Muscle of leg (tissue), 3 donors: ENCODE measurements at regions not wholly inside any gene's neighbourhood (a gene's known extent, or its start where the extent isn't known, plus 50 kb on each side); places are given as distances from the start of the nearest gene placed in this dataset.

Experiments used
- DNase-seq: peaks from one replicate; pipeline ENCODE4 v3.0.0; 2013
- H3K27ac ChIP-seq: one replicate; pipeline ENCODE4 v1.5.1; 2013; ENCODE audit warnings: mild to moderate bottlenecking, low read length, control low read depth
- H3K27me3 ChIP-seq: one replicate; pipeline ENCODE4 v1.6.1; 2013; ENCODE audit warnings: low read length; ENCODE audit not compliant: control insufficient read depth, insufficient read depth
- H3K36me3 ChIP-seq: one replicate; pipeline ENCODE4 v1.6.1; 2013; ENCODE audit warnings: low read length; ENCODE audit not compliant: control insufficient read depth, insufficient read depth
- H3K4me1 ChIP-seq: one replicate; pipeline ENCODE4 v1.6.1; 2013; ENCODE audit warnings: low read length; ENCODE audit not compliant: control insufficient read depth, insufficient read depth
- H3K4me3 ChIP-seq: one replicate; pipeline ENCODE4 v1.5.1; 2013; ENCODE audit warnings: low read length, control low read depth
- H3K9me3 ChIP-seq: replicated peaks from 2 replicates; pipeline ENCODE4 v1.6.1; 2013; ENCODE audit warnings: low read depth, low read length; ENCODE audit not compliant: control insufficient read depth
- WGBS: methylation state at CpG from one replicate; pipeline ENCODE4 v1.1.5; 2013; ENCODE audit warnings: missing lambda C conversion rate; ENCODE audit not compliant: insufficient coverage; 5-methylcytosine and 5-hydroxymethylcytosine counted together

- Histone ChIP-seq H3K9me3 (no peaks in the 10 kb centered on the region), H3K4me3 (no peak overlapping the region), H3K4me1 (peaks cover 23% of the 10 kb centered on the region), H3K27me3 (peaks cover 83% of the 10 kb centered on the region), H3K36me3 (no peaks in the 10 kb centered on the region), H3K27ac (no peak overlapping the region)
- WGBS: 38% methylated on average over 8 of the region's 24 CpGs
- no peak for DNase-seq
These were observed 60.5 kb downstream of the UNCX start for GRCh38 chr7:1292972-1293830.

DNA sequence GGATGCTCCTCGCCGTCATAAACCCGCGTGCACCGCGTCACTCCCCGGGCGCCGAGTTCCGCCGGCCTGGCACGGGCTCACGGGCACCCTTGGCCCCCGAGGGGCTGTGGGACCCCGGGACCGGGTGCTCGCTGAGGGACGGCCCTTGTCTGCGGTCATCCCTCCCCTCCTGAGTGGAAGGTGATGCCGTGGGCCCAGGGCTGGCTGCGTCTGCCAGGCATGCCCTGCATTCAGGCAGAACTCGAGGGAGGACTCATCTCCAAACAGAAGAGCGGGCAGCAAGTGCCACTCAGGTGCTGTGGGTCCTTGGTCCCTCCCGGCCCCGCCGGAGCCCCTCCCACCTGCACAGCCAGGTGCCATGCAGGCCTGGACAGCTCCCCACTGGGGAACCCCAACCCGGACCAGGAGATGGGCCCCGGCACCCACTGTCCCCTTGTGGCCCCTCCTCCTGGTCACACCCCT lies 61.3 kb downstream of the UNCX start:
- peaks cover 27% of the 10 kb centered on the region for H3K4me1 ChIP-seq
- no peak overlapping the region for H3K4me3 ChIP-seq
- no peaks in the 10 kb centered on the region for H3K36me3 ChIP-seq
- H3K9me3 ChIP-seq: no peaks in the 10 kb centered on the region
- WGBS: 81% methylated on average over 27 of the region's 28 CpGs
- H3K27me3 ChIP-seq: peaks cover 83% of the 10 kb centered on the region
- no peak for DNase-seq
- no peak overlapping the region for H3K27ac ChIP-seq

- H3K9me3 ChIP-seq: no peaks in the 10 kb centered on the region
- H3K27ac ChIP-seq: no peak overlapping the region
- H3K36me3 ChIP-seq: no peaks in the 10 kb centered on the region
- no peak overlapping the region for H3K4me3 ChIP-seq
- H3K27me3 ChIP-seq: peaks cover 81% of the 10 kb centered on the region
- H3K4me1 ChIP-seq: peaks cover 16% of the 10 kb centered on the region
- WGBS: 86% methylated on average over 12 of the region's 13 CpGs
- DNase-seq: no peak
These were observed 63.2 kb downstream of the UNCX start for GRCh38 chr7:1295776-1296355.

GRCh38 chr7:1296356-1296981 lies 63.8 kb downstream of the UNCX start:
- no peak for DNase-seq
- Histone ChIP-seq H3K27ac (no peak overlapping the region), H3K4me1 (peaks cover 14% of the 10 kb centered on the region), H3K27me3 (peaks cover 79% of the 10 kb centered on the region), H3K9me3 (no peaks in the 10 kb centered on the region), H3K4me3 (no peak overlapping the region), H3K36me3 (no peaks in the 10 kb centered on the region)
- WGBS: 52% methylated on average over 22 of the region's 29 CpGs

DNA sequence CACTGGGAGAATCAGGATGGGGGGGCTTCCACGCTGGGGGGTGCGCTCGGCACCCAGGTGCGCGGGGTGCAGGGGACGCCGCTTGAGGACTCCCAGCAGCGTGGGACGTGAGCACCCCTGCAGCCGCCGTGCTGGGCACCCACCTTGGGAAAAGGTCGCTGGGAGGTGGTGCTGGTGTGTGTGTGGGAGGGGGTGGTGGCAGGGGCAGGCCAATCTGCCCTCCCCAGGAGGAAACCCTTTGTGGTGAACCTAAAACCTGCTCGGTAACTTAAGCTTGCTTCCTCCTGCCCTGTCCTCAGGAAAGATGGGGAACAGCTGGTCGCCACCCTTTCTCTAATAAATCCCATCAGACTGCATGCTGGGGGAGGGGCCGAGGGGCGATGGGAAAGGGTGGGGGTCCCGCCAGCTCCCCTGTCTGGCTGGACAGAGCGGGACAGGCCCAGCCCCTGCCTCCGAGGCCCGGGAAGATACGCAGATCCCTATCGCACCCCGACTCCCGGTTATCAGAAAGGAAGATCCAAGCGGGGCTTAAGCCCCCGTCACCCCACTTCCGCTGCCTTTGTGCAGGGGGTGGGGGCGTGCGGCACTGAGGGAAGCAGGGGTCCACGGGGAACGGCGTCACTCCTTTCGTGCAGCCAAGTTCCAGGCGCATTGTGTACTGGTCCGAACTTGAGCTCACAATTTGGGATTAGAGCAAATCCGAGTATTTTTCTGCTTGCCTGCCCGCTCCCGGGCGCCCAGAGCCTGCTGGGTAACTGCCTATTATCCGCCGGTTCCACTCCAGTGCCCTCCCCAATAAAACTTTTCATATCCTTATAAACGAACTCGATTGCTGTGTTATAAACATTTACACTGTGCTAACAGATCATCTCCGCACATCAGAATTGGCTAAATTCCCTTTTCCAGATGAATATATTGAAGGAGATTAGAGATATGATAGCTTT lies 64.6 kb downstream of the UNCX start:
- Histone ChIP-seq H3K27me3 (peaks cover 76% of the 10 kb centered on the region), H3K27ac (no peak overlapping the region), H3K4me3 (no peak overlapping the region), H3K4me1 (peaks cover 14% of the 10 kb centered on the region), H3K36me3 (no peaks in the 10 kb centered on the region), H3K9me3 (no peaks in the 10 kb centered on the region)
- no peak for DNase-seq
- WGBS: 27% methylated on average over 33 of the region's 44 CpGs

GRCh38 chr7:1298051-1298930 lies 65.6 kb downstream of the UNCX start:
- 77% methylated on average over 15 of the region's 28 CpGs for WGBS
- Histone ChIP-seq H3K36me3 (no peaks in the 10 kb centered on the region), H3K27me3 (peaks cover 76% of the 10 kb centered on the region), H3K4me3 (no peak overlapping the region), H3K9me3 (no peaks in the 10 kb centered on the region), H3K4me1 (peaks cover 14% of the 10 kb centered on the region), H3K27ac (no peak overlapping the region)
- no peak for DNase-seq

DNA sequence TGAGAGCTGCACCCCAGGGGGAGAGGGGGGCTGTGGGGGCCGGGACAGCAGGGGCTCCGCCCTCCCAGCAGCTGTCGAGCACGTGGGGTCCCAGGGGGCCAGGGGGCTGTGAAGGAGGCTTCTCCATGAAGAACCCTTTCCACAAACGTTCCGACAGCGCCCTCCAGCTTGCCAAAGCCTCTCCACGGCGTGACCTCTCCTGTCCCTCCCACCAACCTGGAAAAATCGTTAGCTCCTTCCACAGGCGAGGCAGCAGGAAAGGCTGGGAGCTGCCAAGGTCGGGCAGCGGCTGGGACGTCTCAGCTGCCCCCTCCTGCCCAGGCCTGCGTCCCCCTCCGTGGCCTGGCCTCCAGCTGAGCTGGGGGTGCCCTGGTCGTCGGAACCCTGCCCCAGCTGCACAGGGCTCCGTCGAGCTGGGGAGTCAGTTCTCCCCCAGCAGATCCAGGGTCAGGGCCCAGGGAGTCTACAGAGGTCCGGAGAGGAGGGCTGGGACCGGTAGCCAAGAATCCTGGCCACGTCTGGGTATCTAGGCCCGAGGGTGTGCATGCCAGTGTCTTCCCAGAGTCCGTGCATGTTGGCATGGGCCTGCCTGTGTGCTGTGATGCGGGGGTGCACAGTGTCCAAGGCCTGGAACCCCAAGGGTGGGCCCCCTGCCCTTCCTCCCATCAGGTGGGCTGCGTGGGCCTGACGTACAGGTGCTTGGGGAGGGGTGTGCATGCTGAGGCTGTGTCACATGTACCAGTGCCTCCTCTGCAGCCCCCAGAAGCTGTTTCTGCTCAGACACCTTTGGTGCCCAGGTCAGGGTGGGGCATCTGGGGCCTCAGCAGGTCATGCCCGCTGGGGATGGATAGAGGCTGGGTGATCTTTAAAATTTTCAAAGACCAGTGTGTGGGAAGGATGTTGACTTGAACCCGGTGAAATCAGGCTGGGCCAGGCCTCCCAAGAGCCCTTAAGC lies 66.5 kb downstream of the UNCX start:
- no peak overlapping the region for H3K4me3 ChIP-seq
- peaks cover 14% of the 10 kb centered on the region for H3K4me1 ChIP-seq
- peaks cover 71% of the 10 kb centered on the region for H3K27me3 ChIP-seq
- no peak overlapping the region for H3K27ac ChIP-seq
- no peaks in the 10 kb centered on the region for H3K36me3 ChIP-seq
- no peaks in the 10 kb centered on the region for H3K9me3 ChIP-seq
- no peak for DNase-seq
- 28% methylated on average over 23 of the region's 30 CpGs for whole genome bisulfite sequencing

DNA sequence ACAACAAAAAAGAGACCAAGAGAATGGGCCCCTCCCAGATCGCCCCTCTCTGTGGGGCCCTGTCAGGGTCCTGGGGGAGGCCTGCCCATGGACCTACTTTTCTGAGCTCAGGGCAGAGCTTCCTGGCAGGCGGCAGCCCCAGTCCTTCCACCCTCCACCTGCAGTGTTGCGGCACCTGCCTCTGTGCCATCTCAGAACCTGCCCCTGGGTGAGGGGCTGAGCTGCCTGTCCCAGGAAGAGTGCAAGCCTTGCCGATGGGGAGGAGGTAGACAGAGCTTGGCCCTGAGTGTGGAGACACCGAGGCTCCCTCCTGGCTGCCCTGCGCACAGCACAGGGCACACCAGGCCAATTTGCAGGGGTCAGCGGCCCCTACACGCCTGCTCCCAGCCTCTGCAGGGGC lies 67.5 kb downstream of the UNCX start:
- no peak for DNase-seq
- no peaks in the 10 kb centered on the region for H3K9me3 ChIP-seq
- H3K27ac ChIP-seq: no peak overlapping the region
- WGBS: 61% methylated on average over 6 of the region's 8 CpGs
- peaks cover 77% of the 10 kb centered on the region for H3K27me3 ChIP-seq
- H3K4me3 ChIP-seq: no peak overlapping the region
- no peaks in the 10 kb centered on the region for H3K36me3 ChIP-seq
- peaks cover 14% of the 10 kb centered on the region for H3K4me1 ChIP-seq
